ENCODE measurements at regions not wholly inside any gene's neighbourhood (a gene's known extent, or its start where the extent isn't known, plus 50 kb on each side); places are given as distances from the start of the nearest gene placed in this dataset.

GRCh38 chr2:240259201-240259923 lies 118.9 kb upstream of the OTOS start:
- TF ChIP-seq, protein P1, sequence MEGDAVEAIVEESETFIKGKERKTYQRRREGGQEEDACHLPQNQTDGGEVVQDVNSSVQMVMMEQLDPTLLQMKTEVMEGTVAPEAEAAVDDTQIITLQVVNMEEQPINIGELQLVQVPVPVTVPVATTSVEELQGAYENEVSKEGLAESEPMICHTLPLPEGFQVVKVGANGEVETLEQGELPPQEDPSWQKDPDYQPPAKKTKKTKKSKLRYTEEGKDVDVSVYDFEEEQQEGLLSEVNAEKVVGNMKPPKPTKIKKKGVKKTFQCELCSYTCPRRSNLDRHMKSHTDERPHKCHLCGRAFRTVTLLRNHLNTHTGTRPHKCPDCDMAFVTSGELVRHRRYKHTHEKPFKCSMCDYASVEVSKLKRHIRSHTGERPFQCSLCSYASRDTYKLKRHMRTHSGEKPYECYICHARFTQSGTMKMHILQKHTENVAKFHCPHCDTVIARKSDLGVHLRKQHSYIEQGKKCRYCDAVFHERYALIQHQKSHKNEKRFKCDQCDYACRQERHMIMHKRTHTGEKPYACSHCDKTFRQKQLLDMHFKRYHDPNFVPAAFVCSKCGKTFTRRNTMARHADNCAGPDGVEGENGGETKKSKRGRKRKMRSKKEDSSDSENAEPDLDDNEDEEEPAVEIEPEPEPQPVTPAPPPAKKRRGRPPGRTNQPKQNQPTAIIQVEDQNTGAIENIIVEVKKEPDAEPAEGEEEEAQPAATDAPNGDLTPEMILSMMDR (conservative IDR thresholded peaks at IDR 0.05) = no peak
- no peak for TF ChIP-seq ZFX (IDR thresholded peaks at IDR 0.05)

All from C4-2B (cell line).